ENCODE measurements at regions not wholly inside any gene's neighbourhood (a gene's known extent, or its start where the extent isn't known, plus 50 kb on each side); places are given as distances from the start of the nearest gene placed in this dataset.

DNA sequence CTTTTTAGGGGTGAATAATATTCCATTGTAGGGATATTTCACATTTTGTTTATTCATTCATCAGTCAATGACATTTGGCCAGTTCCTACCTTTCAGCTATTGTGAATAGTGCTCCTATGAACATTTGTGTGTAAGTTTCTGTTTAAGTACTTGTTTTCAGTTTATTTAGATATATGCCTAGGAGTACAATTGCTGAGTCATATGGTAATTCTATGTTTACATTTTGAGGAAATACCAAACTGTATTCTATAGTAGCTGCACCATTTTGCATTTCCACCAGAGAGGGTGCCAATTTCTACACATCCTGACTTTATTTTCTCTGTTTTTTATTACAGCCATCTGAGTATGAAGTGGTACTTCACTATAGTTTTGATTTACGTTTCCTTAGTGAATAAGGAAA lies 54.4 kb upstream of the ZNF236 start:
- TF ChIP-seq POLR2A (IDR thresholded peaks at IDR 0.05; ENCODE audit: low read depth, low read length) (no peak), POLR2AphosphoS5 (IDR thresholded peaks at IDR 0.05; ENCODE audit: low read depth, low read length) (no peak)
